ENCODE measurements at regions not wholly inside any gene's neighbourhood (a gene's known extent, or its start where the extent isn't known, plus 50 kb on each side); places are given as distances from the start of the nearest gene placed in this dataset.
A peak's percentile ranks its signal among the peaks of the same experiment; 100 is the strongest.

GRCh38 chr11:50186146-50186545, 153.5 kb downstream of the OR4C45 start:
- Histone ChIP-seq H3K36me3 (no peaks in the 10 kb centered on the region), H3K27me3 (no peaks in the 10 kb centered on the region), H3K27ac (no peak overlapping the region), H3K4me1 (no peaks in the 10 kb centered on the region), H3K4me3 (no peak overlapping the region), H3K9me3 (no peaks in the 10 kb centered on the region)
- DNase-seq (no peak), ATAC-seq (no peak)
- intact Hi-C loops (cut with DNase I; ENCODE audit: low total_unique reads) (no loop called here), in situ Hi-C loops (cut with MboI; ENCODE audit: low sequenced_read_pairs in 4 of 4) (no loop called here)
- no peak for TF ChIP-seq POLR2A (IDR thresholded peaks at IDR 0.05)
- no peak for TF ChIP-seq CTCF (IDR thresholded peaks at IDR 0.05 in 4 of 5, conservative IDR thresholded peaks at IDR 0.05 in 1 of 5)

GRCh38 chr11:50187220-50187619, 154.5 kb downstream of the OR4C45 start:
- no peaks in the 10 kb centered on the region for H3K9me3 ChIP-seq
- no peaks in the 10 kb centered on the region for H3K27me3 ChIP-seq
- H3K4me1 ChIP-seq = no peaks in the 10 kb centered on the region
- TF ChIP-seq CTCF (IDR thresholded peaks at IDR 0.05 in 4 of 5, conservative IDR thresholded peaks at IDR 0.05 in 1 of 5) (no peak), POLR2A (IDR thresholded peaks at IDR 0.05) (no peak)
- H3K4me3 ChIP-seq = no peak overlapping the region
- ATAC-seq (peak in 1 of 2 donors; percentile 65), DNase-seq (no peak)
- no peaks in the 10 kb centered on the region for H3K36me3 ChIP-seq
- intact Hi-C loops (cut with DNase I; ENCODE audit: low total_unique reads) (no loop called here), in situ Hi-C loops (cut with MboI; ENCODE audit: low sequenced_read_pairs in 4 of 4) (no loop called here)
- H3K27ac ChIP-seq = no peak overlapping the region

- in situ Hi-C loops (cut with MboI; ENCODE audit: low sequenced_read_pairs in 4 of 4) (no loop called here), intact Hi-C loops (cut with DNase I; ENCODE audit: low total_unique reads) (no loop called here)
- ATAC-seq (no peak), DNase-seq (no peak)
- Histone ChIP-seq H3K4me3 (no peak overlapping the region), H3K4me1 (no peaks in the 10 kb centered on the region), H3K9me3 (no peaks in the 10 kb centered on the region), H3K27ac (no peak overlapping the region), H3K36me3 (no peaks in the 10 kb centered on the region), H3K27me3 (no peaks in the 10 kb centered on the region)
- no peak for TF ChIP-seq CTCF (IDR thresholded peaks at IDR 0.05 in 4 of 5, conservative IDR thresholded peaks at IDR 0.05 in 1 of 5)
- TF ChIP-seq POLR2A (IDR thresholded peaks at IDR 0.05) = no peak
These were observed 155.4 kb downstream of the OR4C45 start for GRCh38 chr11:50188040-50188439.

DNA sequence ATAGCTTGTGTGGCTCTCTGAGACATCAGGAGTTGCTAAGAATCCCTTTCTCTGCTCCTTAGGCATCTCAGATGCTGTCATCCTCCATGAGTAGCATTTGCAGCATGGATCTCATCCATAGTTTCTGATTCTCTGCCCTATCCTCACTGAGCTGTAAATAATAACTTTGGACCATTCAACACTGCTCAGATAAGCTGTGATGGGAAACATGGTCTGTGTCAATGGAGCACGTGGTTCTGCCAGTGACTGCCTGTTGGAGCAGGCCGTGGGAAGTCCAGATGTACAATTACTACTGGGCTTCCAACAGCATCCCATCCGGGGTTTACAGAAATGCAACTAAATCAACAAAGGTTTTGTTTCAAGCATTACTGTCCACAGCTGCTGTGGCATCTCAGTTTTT, 160.1 kb downstream of the OR4C45 start:
- H3K4me1 ChIP-seq = no peaks in the 10 kb centered on the region
- H3K4me3 ChIP-seq = no peak overlapping the region
- no peaks in the 10 kb centered on the region for H3K27me3 ChIP-seq
- H3K9me3 ChIP-seq = no peaks in the 10 kb centered on the region
- in situ Hi-C loops (cut with MboI; ENCODE audit: low sequenced_read_pairs in 4 of 4) (no loop called here), intact Hi-C loops (cut with DNase I; ENCODE audit: low total_unique reads) (no loop called here)
- no peaks in the 10 kb centered on the region for H3K36me3 ChIP-seq
- no peak for DNase-seq
- H3K27ac ChIP-seq = no peak overlapping the region
- no peak for TF ChIP-seq CTCF (IDR thresholded peaks at IDR 0.05 in 4 of 5, conservative IDR thresholded peaks at IDR 0.05 in 1 of 5)
- TF ChIP-seq POLR2A (IDR thresholded peaks at IDR 0.05) = no peak
- ATAC-seq = no peak

GRCh38 chr11:50214376-50214775, 181.7 kb downstream of the OR4C45 start:
- Histone ChIP-seq H3K27me3 (no peaks in the 10 kb centered on the region), H3K36me3 (no peaks in the 10 kb centered on the region), H3K9me3 (no peaks in the 10 kb centered on the region), H3K4me1 (no peaks in the 10 kb centered on the region), H3K4me3 (no peak overlapping the region), H3K27ac (no peak overlapping the region)
- ATAC-seq (no peak), DNase-seq (no peak)
- intact Hi-C loops (cut with DNase I; ENCODE audit: low total_unique reads) (no loop called here), in situ Hi-C loops (cut with MboI; ENCODE audit: low sequenced_read_pairs in 4 of 4) (no loop called here)
- TF ChIP-seq POLR2A (IDR thresholded peaks at IDR 0.05) (no peak), CTCF (IDR thresholded peaks at IDR 0.05 in 4 of 5, conservative IDR thresholded peaks at IDR 0.05 in 1 of 5) (no peak)

Measured in gastrocnemius medialis (tissue), 4 donors.